ENCODE measurements at regions not wholly inside any gene's neighbourhood (a gene's known extent, or its start where the extent isn't known, plus 50 kb on each side); places are given as distances from the start of the nearest gene placed in this dataset.

- DNase-seq, result no peak
Measured at GRCh38 chr12:124629789-124630480, 62.5 kb upstream of the NCOR2 start.

DNA sequence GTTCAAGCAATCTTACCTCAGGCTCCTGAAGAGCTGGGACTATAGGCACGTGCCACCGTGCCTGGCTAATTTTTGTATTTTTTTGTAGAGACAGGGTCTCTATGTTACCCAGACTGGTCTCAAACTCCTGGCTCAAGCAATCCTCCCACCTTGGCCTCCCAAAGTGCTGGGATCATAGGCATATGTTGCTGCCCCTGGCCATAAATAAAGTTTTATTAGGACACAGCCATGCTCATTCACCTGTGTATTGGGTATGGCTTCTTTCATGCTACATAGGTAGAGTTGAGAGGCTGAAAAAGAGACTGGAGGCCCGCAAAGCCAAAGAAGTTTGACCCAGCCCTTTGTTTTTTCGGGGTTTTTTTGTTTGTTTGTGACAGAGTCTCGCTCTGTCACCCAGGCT is 61.7 kb upstream of the NCOR2 start:
- DNase-seq, result no peak

GRCh38 chr12:124627956-124628355 is 60.5 kb upstream of the NCOR2 start:
- DNase-seq, result no peak

GRCh38 chr12:124626971-124627411 is 59.6 kb upstream of the NCOR2 start:
- peak; percentile 13 for DNase-seq

DNA sequence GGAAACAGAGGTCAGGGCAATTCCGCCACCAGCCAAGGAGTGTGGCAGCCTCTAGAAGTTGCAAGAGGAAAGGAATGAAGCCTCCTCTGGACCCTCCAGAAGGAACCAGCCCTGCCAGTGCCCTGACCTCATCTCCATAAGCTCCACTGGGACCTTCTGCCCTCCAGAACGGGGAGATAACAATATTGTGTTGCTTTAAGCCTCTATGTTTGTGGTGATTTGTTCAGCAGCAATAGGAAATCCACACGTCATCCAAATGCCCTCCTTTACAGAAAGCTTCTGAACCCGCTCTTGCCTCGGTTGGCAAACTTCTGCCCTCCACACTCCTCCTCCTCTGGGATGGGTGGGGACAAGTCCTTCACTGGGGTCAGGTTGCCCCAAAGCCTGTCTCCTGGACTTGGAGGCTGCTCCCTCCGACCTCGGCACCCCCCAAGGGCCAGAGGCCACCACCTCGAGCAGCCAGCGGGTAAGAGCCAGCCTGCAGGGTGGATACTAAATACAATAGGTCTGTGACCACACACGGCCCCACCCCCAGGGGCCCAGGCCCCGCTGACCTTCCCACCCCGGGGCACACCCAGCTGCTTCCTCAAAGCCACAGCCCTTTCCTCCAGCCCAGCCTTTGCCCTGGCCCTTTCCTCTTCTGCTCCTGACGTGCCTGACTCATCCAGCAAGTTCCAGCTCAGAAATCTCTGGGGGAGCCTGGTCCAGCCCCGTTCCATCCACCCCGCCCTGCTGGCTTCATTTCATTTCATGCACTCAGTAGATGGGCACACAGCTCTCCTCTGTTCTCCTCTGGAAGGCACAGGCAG is 58.7 kb upstream of the NCOR2 start:
- no peak for DNase-seq

- no peak for DNase-seq
Measured at GRCh38 chr12:124624823-124625222, 57.4 kb upstream of the NCOR2 start.

- DNase-seq, result no peak
Measured at GRCh38 chr12:124623344-124624035, 56.1 kb upstream of the NCOR2 start.

DNA sequence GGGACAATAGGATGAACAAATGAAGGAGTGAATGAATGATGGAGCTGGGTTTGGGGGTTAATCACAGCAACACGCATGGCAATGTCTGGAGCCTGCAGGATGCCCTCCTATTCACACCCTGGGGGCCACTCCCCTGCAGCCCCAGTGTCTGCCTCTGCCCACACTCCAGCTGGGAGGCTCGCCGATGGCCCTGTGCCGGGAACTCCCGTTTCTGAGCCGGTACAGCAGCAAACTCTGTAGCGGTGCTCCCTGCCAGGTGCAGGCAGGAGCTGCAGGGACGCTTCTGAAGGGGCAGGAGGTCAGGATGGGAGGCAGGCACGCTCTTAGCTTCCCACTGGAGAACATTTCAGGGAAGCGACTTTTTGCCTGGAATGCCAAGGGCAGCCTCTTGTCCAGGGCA is 55.4 kb upstream of the NCOR2 start:
- DNase-seq, result no peak

DNA sequence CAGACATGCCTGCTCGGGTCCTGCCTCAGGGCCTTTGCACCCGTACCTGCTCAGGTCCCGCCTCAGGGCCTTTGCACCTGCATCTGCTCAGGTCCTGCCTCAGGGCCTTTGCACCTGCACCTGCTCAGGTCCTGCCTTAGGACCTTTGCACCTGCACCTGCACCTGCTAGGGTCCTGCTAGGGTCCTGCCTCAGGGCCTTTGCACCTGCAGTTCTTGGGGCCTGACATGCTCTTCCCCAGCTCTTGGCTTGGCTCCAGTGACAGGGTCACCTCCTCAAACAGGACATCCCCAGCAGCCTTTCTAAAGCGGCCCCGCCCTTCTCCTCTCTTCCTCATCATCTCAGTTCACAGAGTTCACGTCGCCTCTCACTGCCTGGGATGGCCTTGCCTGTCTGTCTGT is 54.9 kb upstream of the NCOR2 start:
- DNase-seq, result no peak

GRCh38 chr12:124621296-124621660 is 53.9 kb upstream of the NCOR2 start:
- no peak for DNase-seq

- no peak for DNase-seq
Measured at GRCh38 chr12:124620606-124621295, 53.3 kb upstream of the NCOR2 start.

DNA sequence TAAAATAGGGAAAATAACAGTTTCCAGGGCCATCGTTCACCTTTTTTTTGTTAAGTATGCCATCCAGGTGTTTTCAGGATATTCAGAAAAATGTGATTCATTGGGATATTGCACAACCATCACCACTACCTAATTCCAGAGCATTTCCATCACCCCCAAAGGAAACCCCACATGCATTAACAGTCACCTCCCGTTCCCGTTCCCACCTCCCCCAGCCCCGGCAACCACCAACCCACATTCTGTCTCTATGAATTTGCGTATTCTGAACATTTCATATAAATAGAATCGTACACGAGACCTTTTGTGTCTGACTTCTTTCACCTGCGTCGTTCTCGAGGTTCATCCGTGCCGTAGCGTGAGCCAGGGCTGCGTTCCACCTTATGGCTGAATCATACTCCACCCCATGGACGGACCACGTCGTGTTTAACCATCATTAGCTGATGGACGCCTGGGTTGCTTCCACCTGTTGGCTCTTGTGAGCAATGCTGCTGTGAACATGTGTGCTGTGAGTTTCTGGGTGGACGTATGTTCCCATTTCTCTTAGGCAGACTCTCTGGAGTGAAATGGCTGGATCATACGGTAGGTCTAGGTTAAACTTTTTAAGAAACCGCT is 51.0 kb upstream of the NCOR2 start:
- no peak for DNase-seq

- no peak for DNase-seq
Measured at GRCh38 chr12:124617615-124618014, 50.2 kb upstream of the NCOR2 start.
